CD4-positive, alpha-beta T cell treated with Interleukin-6 at 100 ng/mL for 8 hours (primary cell): ENCODE measurements at regions not wholly inside any gene's neighbourhood (a gene's known extent, or its start where the extent isn't known, plus 50 kb on each side); places are given as distances from the start of the nearest gene placed in this dataset.

Source experiments
- DNase-seq: peaks from one replicate; pipeline ENCODE4 v3.0.0-alpha.2; 2020; ENCODE audit warnings: mixed read lengths, low spot score

DNA sequence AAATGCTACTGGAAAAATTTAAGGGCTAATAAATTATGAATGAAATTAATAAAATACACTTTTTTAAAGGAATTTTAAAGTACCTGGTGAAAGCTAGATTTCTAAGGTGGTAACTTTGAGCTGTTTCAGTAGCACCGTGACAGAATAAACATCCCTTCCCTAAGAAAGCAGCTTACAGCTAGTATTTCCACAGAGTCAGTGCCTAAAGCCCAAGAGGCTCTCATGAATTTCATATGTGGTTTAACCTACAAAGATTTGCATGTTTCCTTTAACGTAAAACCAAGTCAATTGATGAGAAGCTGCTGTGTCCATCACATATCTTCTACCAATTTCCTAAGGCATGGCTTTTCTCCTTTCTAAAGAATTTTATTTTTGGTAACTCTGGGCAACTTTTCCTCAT, 56.8 kb downstream of the IFNG start:
- no peak for DNase-seq

DNA sequence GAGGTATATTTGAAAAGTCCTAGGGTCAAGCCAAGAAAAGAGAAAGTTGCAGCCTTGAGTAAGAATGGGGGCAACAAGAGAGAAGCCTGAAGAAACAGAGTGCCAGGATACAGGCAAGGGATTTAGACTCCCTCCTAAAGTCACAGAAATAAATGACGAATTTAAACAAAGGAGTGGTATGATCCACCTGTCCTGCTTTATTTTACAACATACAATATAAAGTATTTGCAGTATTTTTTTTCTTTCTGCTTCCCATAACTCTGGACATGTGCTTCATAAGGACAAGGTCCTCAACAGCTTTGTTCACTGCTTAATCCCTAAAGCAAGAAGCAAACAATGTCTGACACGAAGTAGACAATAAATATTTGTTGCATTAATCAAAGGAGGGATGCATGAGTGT, 57.4 kb downstream of the IFNG start:
- DNase-seq = no peak

DNA sequence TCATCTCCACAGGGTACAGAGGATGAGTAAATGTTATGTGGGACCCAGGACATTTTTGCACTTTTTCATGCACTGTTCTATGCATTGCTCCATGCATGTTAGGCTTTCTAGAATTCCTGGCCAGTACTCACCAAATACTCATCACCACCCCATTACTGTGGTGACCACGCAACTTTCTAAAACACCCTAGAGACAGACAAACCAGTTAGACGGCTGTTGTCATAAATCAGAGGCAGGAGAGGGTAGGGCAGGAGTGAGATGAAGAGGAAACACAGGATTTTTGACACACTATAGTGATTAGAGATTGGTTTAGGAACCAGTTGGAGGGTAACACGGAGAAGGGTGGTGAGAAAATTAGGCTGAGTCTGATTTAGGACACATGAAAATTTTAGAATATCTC, 59.3 kb downstream of the IFNG start:
- no peak for DNase-seq

DNA sequence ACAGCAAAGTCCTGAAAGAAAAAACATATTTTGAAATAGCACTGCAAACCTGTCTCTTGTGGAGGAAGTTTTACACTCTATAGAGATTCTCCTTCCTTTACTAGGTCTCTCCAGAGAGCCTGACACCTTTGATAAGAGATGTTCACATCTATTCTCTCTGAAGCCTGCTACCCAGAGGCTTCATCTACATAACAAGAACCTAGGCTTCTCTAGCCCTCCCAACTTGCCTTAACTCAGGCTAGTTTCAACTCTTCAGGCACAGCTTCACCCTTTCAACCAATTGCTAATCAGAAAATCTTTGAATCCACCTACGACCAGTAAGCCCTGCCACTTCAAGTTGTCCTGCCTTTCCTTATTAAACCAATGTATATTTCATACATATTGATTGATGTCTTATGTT, 60.6 kb downstream of the IFNG start:
- DNase-seq = no peak

DNA sequence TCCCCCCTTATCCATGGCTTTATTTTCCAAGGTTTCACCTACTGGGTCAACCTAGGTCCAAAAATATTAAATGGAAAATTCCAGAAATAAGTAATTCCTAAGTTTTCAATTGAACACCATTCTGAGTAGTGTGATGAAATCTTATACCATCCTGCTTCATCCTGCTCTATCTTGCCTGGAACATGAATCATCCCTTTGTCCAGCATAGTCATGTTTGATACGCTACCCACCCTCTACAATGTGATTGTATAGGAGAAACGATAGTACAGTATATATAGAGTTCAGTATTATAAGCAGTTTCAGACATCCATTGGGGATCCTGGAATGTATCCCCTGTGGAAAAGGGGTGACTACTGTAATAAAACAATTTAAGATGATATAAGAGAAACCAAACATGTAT, 62.2 kb downstream of the IFNG start:
- no peak for DNase-seq

DNA sequence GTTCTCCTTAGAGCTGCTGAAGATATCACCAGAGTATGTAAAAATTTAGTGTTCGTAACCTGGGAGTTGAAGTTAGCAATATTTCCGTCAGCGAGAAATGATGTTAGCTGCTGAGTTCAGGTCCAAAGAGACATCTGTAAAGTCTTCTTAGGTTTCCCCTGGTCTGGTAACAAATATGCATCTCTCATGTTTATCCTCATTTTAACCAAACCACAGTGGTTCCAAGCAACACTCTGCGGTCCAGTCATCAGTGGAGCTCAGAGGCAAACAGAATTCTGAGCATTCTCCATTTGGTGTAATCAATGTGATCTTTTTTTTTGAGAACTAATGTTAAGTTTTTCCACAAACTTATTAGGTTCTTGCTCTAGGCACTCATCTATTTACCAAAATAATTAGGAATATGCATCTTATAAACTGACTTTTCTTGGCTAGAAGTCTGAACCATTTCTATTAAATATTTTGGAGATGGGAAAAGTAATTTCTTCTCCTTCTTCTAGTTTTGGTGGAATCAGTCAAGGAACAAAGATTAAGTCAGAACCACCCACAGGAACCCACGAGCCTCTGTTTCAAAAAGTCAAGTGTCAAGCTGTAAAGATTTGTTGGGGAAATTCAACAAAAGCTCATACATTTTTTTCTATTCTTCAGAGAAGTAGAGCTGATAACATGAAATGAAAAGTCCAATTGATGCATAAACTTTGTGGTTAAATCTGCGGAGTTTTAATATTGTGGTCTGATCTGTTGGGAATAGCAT, 64.7 kb downstream of the IFNG start:
- no peak for DNase-seq

DNA sequence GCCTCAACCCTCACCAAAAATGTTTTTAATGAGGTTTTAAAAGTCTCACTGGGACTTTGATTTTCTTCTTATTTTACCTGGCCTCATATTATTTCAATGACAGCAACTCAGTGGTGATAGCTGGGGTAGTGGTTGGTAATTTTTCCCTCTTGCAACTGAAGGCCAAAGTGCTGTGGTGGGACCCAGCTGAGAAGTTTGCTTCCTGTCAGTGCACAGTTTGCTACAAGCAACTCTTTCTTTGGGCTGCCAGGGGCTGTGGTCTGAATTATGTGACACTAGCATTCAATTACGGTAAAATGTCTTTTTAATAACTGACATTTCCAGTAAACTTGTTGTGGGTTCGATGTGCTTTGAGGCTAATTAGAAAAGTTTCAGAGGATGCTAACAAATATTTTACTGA, 65.3 kb downstream of the IFNG start:
- no peak for DNase-seq

DNA sequence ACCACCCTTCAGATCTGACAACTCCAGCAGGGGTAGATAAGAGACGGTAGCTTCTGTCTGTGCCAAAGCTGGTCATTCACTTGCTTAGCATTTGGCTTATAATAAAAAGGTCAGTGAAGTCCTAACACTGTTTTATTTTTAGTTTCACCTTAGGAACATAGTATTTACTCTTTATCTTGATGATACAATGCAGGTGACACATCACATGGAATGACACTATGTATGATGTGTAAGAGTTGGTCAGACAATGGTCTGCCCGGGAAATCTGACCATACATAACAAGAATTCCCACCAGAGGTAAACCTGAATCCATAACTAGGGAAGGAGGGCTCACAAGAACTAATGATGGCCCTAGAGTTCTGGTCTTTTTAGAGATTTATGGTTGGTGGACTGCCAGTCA, 66.6 kb downstream of the IFNG start:
- no peak for DNase-seq

DNA sequence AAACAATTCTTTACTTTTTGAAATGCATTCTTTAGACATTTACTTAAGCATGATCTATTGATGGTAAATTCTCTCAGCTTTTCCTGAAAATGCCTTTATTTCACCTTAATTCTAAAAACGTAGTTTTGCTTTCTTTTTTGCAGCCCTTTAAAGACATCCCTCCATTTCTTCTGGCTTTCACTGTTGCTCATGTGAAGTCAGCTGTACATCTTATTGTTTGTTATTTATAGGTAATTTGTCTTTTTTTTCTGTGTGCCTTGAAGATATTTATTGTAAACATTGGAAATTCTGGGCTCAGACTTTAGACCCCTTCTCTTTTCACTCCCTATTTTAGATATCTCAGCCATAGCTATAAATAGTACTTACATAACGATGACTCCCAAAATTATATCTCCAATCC, 70.4 kb downstream of the IFNG start:
- no peak for DNase-seq

DNA sequence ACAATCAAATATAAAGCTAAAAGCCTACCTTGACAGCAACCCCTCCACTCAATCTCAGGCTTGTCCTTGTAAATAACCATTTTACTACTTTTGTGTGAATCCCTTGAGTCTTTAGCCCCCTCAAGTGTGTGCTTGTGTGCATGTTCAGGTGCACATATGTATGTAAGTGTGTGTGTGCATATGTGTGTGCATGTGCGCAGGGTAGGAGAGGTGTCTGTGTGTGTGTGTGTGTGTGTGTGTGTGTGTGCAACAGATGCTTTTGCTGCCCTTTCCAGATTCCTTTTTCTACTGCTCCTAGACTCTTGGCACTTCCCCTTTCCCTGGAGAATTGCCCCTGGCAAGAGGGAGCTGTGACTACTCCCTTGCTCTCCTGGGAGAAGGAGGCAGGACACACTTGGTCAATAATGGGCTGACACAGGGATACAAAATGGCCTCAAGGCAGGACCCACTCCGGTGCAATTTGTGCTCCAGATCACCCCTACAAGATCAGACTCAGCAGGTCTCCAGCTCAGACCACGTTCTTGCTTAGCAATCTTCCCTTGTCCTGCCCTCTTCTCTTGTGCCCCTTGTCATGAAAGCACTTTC, 73.4 kb downstream of the IFNG start:
- DNase-seq = no peak

DNA sequence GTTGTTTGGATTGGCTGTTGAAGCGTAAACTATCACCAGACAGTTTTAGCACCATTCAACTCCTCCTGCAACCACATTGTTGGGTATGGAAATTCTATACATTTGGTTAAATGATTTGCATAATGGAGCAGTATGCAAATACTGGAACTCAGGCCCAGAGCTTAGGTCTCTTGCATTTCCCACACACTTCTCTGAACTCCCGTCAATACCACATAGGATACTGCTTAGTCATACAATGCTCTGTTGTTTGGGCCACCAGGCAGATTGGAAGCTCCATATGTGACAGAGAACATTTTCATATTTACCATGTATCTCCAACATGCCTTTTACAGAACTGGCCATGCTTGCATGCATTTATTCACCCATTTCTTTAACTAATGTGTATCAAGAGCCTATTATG, 78.0 kb downstream of the IFNG start:
- no peak for DNase-seq

DNA sequence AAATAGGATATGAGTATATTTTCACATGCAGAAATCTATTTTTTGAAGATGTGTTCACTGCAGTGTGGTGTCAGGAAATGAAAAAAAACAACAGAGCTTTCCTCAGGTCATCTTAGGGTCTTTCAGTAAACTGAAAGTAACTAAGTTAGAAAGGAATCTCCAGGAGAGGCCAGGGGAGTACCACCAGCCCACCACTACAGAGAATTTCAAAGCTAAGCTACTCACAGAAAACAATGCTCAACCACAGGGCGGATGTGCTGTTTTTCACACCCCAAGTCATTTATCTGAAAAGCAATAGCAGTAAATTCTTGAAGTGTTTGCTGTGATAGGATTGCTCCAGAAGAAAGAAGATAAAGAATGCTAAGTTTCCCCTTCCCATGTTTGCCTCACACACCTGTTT, 79.0 kb downstream of the IFNG start:
- peak; percentile 5 for DNase-seq

DNA sequence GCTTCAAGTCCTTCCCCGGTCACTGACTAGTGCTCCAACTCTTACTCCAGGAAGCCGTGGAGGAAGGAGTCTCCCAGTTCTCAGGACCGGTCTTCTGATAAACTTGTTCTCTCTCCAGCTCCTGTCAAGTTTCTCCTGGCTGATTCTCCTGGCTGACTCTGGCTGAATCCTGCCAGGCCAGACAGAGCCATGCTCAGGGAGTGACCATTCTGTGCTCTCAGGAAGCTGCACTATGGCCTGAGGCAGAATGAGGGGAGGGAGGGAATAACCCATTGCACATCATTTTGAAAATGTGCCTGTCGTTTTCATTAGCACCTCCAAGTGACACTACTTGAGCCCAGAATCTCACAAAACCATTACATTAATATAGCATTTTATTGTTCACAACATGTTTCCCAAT, 80.8 kb downstream of the IFNG start:
- no peak for DNase-seq

DNA sequence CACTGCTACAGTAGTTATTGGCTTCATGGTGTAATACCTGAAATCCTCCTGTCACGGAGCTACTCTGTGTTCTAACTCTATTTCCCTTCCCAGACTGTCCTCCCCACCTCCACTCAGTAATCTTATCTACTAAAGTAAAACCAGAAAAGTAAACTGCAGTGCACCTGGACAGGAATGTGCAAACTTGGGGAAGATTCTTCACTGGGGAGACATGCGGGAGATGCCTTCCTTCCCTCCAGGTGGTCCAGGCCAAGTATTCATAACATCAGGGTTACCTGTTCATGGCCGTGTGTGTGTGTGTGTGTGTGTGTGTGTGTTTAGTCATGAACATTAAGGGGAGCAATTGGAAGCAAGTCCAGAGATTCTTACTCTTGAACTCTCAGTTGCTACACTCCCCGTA, 84.1 kb downstream of the IFNG start:
- DNase-seq = no peak

DNA sequence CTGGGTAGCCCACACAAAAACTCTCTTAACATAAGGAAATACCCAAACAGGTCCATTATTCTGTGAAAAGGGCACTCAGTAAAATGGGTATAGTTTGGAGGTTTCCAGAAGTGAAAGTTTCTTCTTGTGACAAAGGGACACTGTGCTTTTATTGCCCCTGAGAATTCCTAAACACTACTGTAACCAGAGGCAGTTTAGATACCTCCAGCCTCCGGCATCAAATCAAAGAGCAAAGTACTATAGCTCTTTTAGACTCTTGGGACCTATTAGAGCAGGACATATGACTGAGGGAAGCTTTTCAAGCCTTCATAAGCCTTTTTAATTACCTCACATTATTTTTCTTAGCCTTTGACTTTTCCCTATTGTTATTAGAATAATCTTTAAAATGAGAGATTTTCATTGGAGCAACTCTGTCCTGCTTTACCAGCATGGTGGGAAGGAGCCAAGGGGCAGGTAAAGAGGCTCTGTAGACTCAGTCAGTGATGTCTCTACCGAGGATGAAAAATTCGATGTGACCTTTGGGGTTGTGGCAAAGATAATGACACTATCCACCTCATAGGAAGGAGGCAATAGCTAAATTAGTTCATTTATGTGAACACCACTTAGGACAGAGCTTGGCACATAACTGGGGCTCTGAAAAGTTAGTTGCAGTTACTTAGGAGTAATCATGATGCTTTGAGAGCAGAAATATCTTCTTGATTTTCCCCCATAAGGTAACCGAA, 85.1 kb downstream of the IFNG start:
- DNase-seq = no peak

DNA sequence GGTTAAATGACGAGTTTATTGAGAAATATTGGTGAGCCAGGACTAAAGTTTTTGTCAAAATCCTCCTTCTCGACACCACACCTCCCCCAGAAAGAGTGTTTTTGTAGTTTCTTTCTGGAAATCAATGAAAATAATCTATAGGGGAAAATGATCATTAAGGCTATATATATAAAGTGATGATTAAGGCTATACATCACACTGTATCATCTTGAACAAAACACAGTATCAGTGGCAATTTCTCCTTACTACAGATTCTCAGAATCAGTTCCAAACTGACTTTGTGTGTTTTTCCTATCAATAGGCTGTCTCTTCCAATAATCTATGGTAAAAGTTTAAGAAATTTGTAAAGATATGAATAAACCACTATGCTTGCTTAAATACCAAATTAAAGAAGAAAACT, 81.7 kb downstream of the IFNG-AS1 start:
- no peak for DNase-seq
